Neural progenitor cell (in vitro differentiated cells): ENCODE measurements at regions not wholly inside any gene's neighbourhood (a gene's known extent, or its start where the extent isn't known, plus 50 kb on each side); places are given as distances from the start of the nearest gene placed in this dataset.
"Not testable (repeated sequence)": the region's sequence is repeated elsewhere in the genome, so short reads cannot be mapped to it uniquely, and the experiment has no call there.

ENCODE experiments used
- CTCF ChIP-seq: fragments of 200-600 bp; sonication (generic); IDR thresholded peaks from 2 replicates; pipeline ENCODE4 v1.5.1; 2017; ENCODE audit warnings: antibody characterized with exemption, mild to moderate bottlenecking
- EZH2 ChIP-seq: fragments of 200-600 bp; sonication (generic); IDR thresholded peaks from 2 replicates; pipeline ENCODE4 v1.6.1; 2017; ENCODE audit warnings: antibody characterized with exemption, mild to moderate bottlenecking, moderate library complexity

DNA sequence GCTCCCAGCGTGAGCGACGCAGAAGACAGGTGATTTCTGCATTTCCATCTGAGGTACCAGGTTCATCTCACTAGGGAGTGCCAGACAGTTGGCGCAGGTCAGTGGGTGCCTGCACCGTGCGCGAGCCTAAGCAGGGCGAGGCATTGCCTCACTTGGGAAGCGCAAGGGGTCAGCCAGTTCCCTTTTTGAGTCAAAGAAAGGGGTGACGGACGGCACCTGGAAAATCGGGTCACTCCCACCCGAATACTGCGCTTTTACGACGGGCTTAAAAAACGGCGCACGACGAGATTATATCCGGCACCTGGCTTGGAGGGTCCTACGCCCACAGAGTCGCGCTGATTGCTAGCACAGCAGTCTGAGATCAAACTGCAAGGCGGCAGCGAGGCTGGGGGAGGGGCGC lies 915.9 kb upstream of the FBXO33 start:
- TF ChIP-seq EZH2, CTCF: not testable (repeated sequence)
